ENCODE measurements at regions not wholly inside any gene's neighbourhood (a gene's known extent, or its start where the extent isn't known, plus 50 kb on each side); places are given as distances from the start of the nearest gene placed in this dataset.

- DNase-seq (ENCODE audit: low read depth), result no peak
Measured at GRCh38 chr2:220168891-220169546, 541.6 kb downstream of the SLC4A3 start.

GRCh38 chr2:220174826-220175225, 547.4 kb downstream of the SLC4A3 start:
- no peak for DNase-seq (ENCODE audit: low read depth)

DNA sequence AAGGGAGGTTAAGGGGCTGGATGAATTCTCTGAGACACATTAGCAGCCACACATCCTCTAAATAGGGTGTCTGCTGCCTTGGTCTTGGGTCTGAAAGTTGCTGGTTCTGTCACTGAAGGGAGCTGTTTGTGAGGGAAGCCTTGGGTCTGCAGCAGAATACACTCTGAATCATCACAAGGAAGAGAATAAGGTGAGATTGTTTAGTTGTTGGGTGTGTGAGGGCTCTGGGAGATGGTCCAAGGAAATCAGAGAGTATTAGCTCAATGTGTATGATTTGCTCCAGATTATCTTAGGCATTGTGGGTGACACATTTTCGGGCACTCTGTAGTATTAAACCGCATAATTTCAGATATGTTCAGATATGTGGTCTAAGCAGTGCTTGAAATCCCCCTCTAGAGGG, 548.5 kb downstream of the SLC4A3 start:
- no peak for DNase-seq (ENCODE audit: low read depth)

DNA sequence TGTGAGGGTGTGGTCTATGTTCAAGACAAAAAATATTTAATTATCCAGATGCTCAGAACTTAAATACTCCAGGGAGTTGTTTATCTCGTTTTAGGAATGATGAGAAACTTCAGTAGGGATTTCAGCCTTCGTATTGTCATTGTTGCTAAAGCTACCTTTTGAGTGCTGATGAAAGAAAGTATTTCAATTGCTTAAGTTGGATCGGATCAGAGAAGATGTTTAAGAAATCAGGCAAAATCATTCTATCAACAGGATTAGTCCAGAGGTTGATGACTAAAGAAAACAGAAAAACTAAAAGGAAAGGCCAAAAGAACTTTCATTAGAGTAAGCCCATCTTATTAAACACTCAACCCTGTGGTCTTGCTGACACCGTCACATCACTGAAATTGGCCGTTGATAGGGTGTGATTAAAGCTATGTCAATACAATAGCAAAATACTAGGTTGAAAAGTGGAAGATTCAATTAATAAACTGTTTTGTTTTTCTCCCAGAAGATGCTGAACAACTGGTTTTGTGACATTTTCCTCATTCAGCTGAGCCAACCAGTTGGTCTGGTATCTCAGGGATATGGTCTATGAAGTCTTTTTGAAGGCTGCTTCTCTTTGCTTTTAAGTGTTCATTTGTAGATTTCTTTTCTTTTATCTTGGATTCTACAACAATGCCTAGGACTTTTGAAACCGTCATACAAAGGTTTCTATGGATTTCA, 551.7 kb downstream of the SLC4A3 start:
- DNase-seq (ENCODE audit: low read depth), result no peak

- no peak for DNase-seq (ENCODE audit: low read depth)
Measured at GRCh38 chr2:220181165-220181564, 553.7 kb downstream of the SLC4A3 start.

DNA sequence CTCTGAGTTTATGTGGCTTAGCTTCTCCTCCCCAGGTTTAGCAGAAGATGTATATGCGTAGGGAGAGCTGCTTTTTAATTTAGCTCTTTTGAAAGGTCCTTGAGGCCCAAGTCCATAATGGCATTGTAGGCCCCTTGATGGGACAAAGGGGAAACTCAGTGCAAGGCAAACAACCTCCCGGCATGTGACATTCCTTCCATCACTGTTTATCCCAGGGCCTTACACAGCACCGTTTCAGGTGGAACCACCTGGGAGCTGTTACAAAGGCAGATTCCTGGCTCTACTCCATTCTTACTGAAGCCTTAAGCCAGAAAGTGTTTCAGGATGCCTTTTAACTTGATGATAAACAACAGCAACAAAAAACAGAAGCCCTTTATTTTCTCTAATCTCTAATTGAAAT, 555.4 kb downstream of the SLC4A3 start:
- DNase-seq (ENCODE audit: low read depth), result no peak

GRCh38 chr2:220185766-220186305, 558.4 kb downstream of the SLC4A3 start:
- DNase-seq (ENCODE audit: low read depth), result no peak

DNA sequence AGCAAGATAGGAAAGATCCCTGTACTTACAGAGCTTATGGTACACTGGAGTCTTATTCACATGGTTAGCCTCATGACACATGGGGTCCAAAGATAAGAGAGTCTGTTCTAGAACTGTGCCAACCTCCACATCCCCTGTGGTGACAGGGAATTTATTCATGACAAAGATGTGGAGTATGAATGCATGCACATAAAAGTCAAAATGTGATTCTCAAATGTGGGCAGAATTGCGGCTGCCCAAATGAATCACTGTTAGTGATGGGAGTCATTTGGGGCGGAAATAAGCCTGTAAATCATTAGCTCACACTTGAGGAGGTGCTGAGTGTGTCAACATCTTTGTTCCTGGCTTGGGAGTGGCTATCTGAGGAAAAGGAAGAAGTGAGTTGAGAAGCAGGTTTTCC, 560.6 kb downstream of the SLC4A3 start:
- peak; percentile 82 for DNase-seq (ENCODE audit: low read depth)

GRCh38 chr2:220191031-220191430, 563.6 kb downstream of the SLC4A3 start:
- no peak for DNase-seq (ENCODE audit: low read depth)

- DNase-seq (ENCODE audit: low read depth), result no peak
Measured at GRCh38 chr2:220191737-220192136, 564.3 kb downstream of the SLC4A3 start.

DNA sequence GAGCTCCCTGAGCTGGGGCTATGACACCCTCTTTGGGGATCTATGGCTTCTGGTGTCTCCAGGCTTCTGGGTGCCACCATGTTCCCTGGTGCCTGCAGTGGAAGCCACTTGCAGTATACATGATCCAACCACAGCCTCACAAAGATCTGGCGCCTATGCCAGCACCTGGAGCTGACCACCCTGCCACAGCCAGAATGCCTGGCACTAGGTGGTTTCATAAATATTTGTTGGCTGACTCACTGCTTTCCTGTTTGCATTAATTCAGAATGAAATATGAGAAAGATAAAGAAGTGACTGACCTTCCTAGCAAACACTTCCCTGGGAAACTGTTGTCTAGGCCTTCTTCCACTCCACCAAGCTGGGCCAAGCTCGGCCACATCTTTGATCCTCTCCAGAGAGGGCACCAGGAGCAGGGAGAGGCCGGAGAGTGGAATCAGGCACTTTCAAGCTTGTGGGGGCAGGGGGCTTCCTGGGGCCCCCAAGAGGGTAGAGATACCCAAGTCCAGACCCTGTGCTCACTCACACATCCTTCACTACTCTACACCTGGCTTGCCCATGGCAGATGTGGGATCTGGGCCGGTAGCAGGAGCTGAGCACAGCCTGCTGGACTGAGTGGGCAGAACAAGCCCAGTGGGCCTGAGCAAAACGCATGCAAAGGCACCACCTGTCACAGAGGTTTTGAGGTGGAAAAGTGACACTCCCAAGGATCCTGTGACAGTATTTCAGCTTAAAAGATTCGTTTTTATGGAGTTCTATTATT, 565.7 kb downstream of the SLC4A3 start:
- DNase-seq (ENCODE audit: low read depth), result peak; percentile 64

GRCh38 chr2:220194630-220195584, 567.5 kb downstream of the SLC4A3 start:
- peak; percentile 23 for DNase-seq (ENCODE audit: low read depth)

DNA sequence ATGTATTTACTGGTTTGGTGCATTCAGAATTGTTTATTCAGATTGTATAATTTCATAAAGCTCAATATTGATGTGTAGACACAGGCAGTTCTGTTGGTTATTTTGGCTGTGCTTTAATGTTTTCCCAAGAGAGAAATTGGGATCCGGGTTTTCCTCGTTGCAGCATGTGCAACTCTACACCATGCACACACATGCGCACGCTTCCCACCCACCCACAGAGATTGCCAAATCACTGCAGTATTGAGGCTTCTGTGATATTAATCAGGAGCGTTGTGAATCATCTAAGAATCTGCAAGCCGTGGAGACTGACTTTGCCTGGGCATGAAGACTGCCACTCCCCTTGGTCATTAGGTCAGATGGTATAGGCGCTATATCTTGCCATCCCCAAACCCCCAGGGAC, 571.5 kb downstream of the SLC4A3 start:
- DNase-seq (ENCODE audit: low read depth), result peak; percentile 89

DNA sequence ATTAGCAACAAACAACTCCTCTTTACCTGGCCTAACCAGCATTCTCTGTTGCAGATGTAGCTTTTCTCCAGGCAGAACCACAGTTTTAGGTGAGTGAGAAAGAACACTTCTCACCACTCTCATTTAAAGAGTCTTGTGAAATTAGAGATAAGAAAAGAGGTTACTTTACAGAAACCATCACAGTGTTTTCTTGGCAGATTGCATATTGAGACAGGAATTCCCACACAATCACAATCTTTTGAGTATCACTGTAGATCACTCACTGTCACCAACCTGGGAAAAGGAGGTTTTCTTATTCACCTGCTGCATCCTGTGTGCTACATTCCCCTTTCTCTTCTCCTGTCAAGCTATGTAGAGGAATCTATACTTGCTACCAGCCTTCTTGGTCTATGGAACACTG, 574.6 kb downstream of the SLC4A3 start:
- peak; percentile 56 for DNase-seq (ENCODE audit: low read depth)

DNA sequence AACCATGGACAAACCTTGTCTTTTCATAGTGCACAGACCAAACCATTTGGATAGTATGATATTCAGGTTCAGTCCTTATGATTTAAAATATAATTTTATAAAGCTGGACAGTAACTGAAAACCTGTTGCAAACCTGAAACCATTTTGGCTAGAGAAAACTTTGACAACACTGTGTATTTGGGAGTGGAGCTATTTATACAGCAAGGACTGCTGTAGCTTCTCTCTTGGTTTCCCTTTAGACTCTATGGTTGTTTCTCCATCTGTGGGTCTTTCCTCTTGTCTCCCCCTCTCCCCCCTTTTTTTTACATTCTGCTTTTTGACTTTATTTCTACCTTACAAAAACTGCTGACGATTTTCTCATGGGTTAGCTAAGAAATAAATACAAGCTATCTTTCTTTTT, 581.7 kb downstream of the SLC4A3 start:
- DNase-seq (ENCODE audit: low read depth), result no peak

GRCh38 chr2:220209751-220210150, 582.3 kb downstream of the SLC4A3 start:
- peak; percentile 49 for DNase-seq (ENCODE audit: low read depth)

GRCh38 chr2:220212296-220213080, 585.1 kb downstream of the SLC4A3 start:
- DNase-seq (ENCODE audit: low read depth), result no peak

DNA sequence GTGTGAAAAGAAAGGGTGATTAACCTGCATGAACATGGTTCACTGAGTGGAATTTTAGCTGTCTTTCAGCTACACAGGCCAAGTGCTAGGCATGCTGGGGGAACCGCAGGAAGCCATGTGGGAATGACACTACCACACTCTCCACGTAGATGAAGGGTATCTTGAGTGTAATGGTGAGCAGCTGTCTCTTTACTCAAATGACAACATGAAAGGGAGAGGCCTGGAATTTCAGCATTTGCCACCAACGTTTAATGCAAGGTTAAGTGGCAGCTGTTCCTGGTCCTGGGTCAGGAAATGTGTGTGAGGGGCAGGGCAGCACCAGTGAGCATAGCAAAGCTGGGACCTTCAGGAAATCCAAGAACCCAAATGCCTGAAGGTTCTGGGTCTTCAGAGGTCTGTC, 588.4 kb downstream of the SLC4A3 start:
- no peak for DNase-seq (ENCODE audit: low read depth)

GRCh38 chr2:220219371-220219770, 591.9 kb downstream of the SLC4A3 start:
- no peak for DNase-seq (ENCODE audit: low read depth)

GRCh38 chr2:220220009-220220408, 592.6 kb downstream of the SLC4A3 start:
- DNase-seq (ENCODE audit: low read depth), result no peak

- DNase-seq (ENCODE audit: low read depth), result no peak
Measured at GRCh38 chr2:220221992-220222391, 594.6 kb downstream of the SLC4A3 start.

Data from amniotic epithelial cell (primary cell).